ENCODE measurements at regions not wholly inside any gene's neighbourhood (a gene's known extent, or its start where the extent isn't known, plus 50 kb on each side); places are given as distances from the start of the nearest gene placed in this dataset.

DNA sequence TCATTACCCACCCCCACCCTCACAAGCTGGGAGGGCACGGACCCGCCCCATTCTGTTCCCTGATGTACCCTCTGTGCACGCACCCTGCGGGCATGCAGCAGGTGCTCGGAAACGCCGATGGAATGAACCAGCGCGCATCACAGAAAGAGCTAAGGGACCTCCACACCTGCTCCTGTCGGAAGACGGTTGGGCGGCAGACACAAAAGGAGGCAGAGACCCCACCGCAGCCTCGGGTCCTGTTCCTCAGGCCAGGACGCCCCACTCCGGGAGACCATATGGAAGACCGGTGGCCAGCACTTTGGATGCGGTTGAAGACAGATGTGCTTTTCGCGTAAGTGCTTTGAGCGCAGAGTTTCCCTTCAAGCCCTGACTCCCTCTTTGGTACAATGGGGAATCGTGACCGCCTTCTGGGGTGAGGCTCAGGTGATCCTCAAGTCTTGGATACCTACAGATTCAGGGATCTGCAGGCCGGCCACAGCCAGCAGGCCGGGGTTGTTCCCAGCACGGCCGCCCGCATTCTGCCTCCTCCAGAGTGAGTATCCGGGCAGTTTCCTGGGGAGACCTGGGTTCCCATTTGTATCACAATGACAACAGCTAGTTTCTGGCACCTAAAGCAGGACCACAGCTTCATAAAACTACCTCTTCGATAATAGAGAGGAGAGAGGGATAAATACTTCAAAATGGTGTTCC lies 123.1 kb downstream of the FOXL1 start:
- peaks cover 5 to 7% of the 10 kb centered on the region in 2 donors for H3K27me3 Mint-ChIP-seq
- H3K4me1 Mint-ChIP-seq, result no peaks in the 10 kb centered on the region
- no peaks in the 10 kb centered on the region for H3K9me3 ChIP-seq (ENCODE audit: control insufficient read depth in 1 of 2, low read length in 2 of 2)
- DNase-seq, result no peak
- H3K9me3 Mint-ChIP-seq, result peaks cover 0 to 7% (median 0%) of the 10 kb centered on the region in 8 donors
- no peaks in the 10 kb centered on the region for H3K27me3 ChIP-seq (ENCODE audit: insufficient read depth, low read length)
- CTCF ChIA-PET (ENCODE audit: partially characterized antibody), result no interaction called here
- intact Hi-C loops (cut with micrococcal nuclease), result no loop called here
- no peak overlapping the region for H3K27ac ChIP-seq (ENCODE audit: low read depth, low read length)
- no peaks in the 10 kb centered on the region for H3K4me1 ChIP-seq (ENCODE audit: insufficient read depth, low read length)
- no peak overlapping the region for H3K27ac Mint-ChIP-seq
- H3K4me3 Mint-ChIP-seq, result no peak overlapping the region
- POLR2A ChIA-PET (ENCODE audit: partially characterized antibody), result no interaction called here
- no peaks in the 10 kb centered on the region for H3K36me3 Mint-ChIP-seq
- H3K4me3 ChIP-seq (ENCODE audit: low read length in 2 of 2), result no peak overlapping the region
- no peaks in the 10 kb centered on the region for H3K36me3 ChIP-seq (ENCODE audit: insufficient read depth, low read length)

DNA sequence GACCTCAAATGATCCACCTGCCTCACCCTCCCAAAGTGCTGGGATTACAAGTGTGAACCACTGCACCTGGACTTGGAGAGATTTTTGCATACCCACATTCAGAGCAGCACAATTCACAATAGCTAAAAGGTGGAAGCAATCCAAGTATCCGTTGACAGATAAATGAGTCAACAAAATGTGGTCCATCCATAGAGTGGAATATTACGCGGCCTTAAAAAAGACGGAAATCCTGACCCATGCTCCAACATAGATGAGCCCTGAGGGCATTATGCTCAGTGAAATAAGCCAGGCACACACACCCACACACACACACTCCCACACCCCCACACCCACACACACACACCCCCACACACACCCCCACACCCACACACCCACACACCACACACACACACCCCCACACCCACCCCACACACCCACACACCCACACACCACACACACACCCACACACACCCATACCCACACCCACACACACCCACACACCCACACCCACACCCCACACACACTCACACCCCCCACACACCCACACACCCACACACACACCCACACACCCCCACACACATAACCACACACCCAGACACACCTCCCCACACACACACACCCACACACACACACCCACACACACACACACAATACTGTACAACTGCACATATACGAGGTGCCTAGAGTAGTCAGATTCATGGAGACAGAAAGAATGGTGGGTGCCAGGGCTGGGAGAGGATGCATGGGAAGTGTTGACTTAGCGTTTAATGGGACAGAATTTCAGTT lies 124.7 kb downstream of the FOXL1 start:
- POLR2A ChIA-PET (ENCODE audit: partially characterized antibody), result no interaction called here
- Mint-ChIP-seq H3K9me3 (peaks cover 0 to 7% (median 0%) of the 10 kb centered on the region in 8 donors), H3K4me1 (no peaks in the 10 kb centered on the region), H3K27me3 (peaks cover 5 to 7% of the 10 kb centered on the region in 2 donors), H3K36me3 (no peaks in the 10 kb centered on the region), H3K27ac (no peak overlapping the region), H3K4me3 (no peak overlapping the region)
- no peaks in the 10 kb centered on the region for H3K9me3 ChIP-seq (ENCODE audit: control insufficient read depth in 1 of 2, low read length in 2 of 2)
- H3K27ac ChIP-seq (ENCODE audit: low read depth, low read length), result no peak overlapping the region
- no peak overlapping the region for H3K4me3 ChIP-seq (ENCODE audit: low read length in 2 of 2)
- H3K4me1 ChIP-seq (ENCODE audit: insufficient read depth, low read length), result no peaks in the 10 kb centered on the region
- no peak for DNase-seq
- CTCF ChIA-PET (ENCODE audit: partially characterized antibody), result interaction anchor here (0.6 to 0.7 kb wide), 2 partner anchors 37 to 568 kb away, joined by 3 read pairs; no protein-coding TSS in a partner anchor
- intact Hi-C loops (cut with micrococcal nuclease), result no loop called here
- H3K36me3 ChIP-seq (ENCODE audit: insufficient read depth, low read length), result no peaks in the 10 kb centered on the region
- no peaks in the 10 kb centered on the region for H3K27me3 ChIP-seq (ENCODE audit: insufficient read depth, low read length)

DNA sequence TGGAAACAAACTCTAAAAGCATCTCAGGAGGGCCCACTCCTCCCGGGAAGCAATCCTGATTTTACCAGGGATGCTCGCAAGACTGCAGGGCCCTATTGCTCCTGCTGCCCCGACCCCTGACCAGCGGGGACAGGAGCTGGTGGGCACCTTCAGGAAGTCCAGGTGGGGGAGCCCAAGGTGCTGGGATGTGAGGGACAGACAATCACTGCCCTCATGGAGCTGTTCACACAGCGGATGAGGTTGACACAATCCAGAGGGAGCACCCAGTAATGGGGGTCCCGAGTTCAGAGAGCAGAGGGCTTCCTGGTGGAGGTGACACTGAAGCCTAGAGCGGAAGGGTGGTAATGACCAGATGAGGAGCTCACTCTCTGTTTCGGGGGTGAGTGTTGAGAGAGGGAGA lies 126.2 kb downstream of the FOXL1 start:
- peak overlapping the region in 1 of 7 donors; percentile 5 for H3K27ac Mint-ChIP-seq
- H3K27ac ChIP-seq (ENCODE audit: low read depth, low read length), result no peak overlapping the region
- DNase-seq, result no peak
- intact Hi-C loops (cut with micrococcal nuclease), result no loop called here
- CTCF ChIA-PET (ENCODE audit: partially characterized antibody), result no interaction called here
- H3K27me3 ChIP-seq (ENCODE audit: insufficient read depth, low read length), result no peaks in the 10 kb centered on the region
- H3K36me3 ChIP-seq (ENCODE audit: insufficient read depth, low read length), result no peaks in the 10 kb centered on the region
- no peaks in the 10 kb centered on the region for H3K4me1 ChIP-seq (ENCODE audit: insufficient read depth, low read length)
- H3K9me3 Mint-ChIP-seq, result peaks cover 0 to 13% (median 3%) of the 10 kb centered on the region in 8 donors
- no peaks in the 10 kb centered on the region for H3K36me3 Mint-ChIP-seq
- no peaks in the 10 kb centered on the region for H3K4me1 Mint-ChIP-seq
- POLR2A ChIA-PET (ENCODE audit: partially characterized antibody), result no interaction called here
- peaks cover 4 to 5% of the 10 kb centered on the region in 2 donors for H3K27me3 Mint-ChIP-seq
- no peak overlapping the region for H3K4me3 Mint-ChIP-seq
- no peaks in the 10 kb centered on the region for H3K9me3 ChIP-seq (ENCODE audit: control insufficient read depth in 1 of 2, low read length in 2 of 2)
- H3K4me3 ChIP-seq (ENCODE audit: low read length in 2 of 2), result no peak overlapping the region

DNA sequence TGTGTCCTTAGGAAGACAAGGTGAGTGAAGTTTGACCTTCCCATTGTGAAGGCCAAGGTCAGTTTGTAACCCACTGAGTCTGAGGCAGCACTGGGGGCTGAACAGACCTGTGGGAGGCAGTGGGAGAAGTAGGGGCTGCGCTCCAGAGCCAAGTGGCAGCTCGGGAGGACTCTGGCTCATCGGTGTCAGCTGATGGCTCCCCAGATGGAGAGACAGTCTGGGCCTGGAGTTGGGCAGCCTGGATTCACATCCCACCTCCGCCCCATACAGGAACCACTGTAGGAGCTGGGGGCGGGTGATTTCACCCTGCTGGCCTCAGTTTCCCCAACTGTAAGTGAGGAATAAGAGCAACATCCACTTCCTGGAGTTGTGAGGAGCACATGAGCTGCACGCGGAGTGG lies 128.4 kb downstream of the FOXL1 start:
- Histone ChIP-seq H3K27me3 (ENCODE audit: insufficient read depth, low read length) (no peaks in the 10 kb centered on the region), H3K36me3 (ENCODE audit: insufficient read depth, low read length) (no peaks in the 10 kb centered on the region), H3K4me3 (ENCODE audit: low read length in 2 of 2) (no peak overlapping the region), H3K4me1 (ENCODE audit: insufficient read depth, low read length) (no peaks in the 10 kb centered on the region), H3K9me3 (ENCODE audit: control insufficient read depth in 1 of 2, low read length in 2 of 2) (no peaks in the 10 kb centered on the region), H3K27ac (ENCODE audit: low read depth, low read length) (no peak overlapping the region)
- ChIA-PET POLR2A (ENCODE audit: partially characterized antibody) (no interaction called here), CTCF (ENCODE audit: partially characterized antibody) (no interaction called here)
- H3K36me3 Mint-ChIP-seq, result no peaks in the 10 kb centered on the region
- H3K9me3 Mint-ChIP-seq, result peaks cover 0 to 13% (median 3%) of the 10 kb centered on the region in 8 donors
- DNase-seq, result no peak
- no peak overlapping the region for H3K27ac Mint-ChIP-seq
- H3K4me3 Mint-ChIP-seq, result no peak overlapping the region
- peaks cover 0 to 2% of the 10 kb centered on the region in 2 donors for H3K27me3 Mint-ChIP-seq
- intact Hi-C loops (cut with micrococcal nuclease), result no loop called here
- no peaks in the 10 kb centered on the region for H3K4me1 Mint-ChIP-seq

DNA sequence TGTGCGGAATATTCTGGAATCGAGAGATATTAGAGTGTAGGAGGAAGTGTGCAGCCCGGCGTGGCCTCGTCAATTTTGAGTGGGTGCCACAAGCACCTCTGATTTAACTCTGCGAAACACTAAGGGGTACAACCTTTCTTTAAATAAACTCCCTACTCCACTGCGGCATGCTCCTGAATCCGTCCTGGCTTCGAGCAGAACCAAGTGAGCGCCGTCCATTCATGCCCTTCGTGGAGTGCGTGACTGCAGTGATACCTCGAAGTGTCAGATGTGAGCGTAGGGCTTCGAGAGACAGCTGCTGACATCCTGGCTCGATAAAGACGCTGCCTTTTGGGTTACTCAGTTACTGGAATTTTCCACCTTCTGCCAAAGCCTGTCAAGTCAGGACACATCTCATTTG lies 128.8 kb downstream of the FOXL1 start:
- H3K36me3 ChIP-seq (ENCODE audit: insufficient read depth, low read length), result no peaks in the 10 kb centered on the region
- H3K9me3 Mint-ChIP-seq, result peaks cover 0 to 13% (median 3%) of the 10 kb centered on the region in 8 donors
- H3K9me3 ChIP-seq (ENCODE audit: control insufficient read depth in 1 of 2, low read length in 2 of 2), result no peaks in the 10 kb centered on the region
- no peaks in the 10 kb centered on the region for H3K27me3 ChIP-seq (ENCODE audit: insufficient read depth, low read length)
- POLR2A ChIA-PET (ENCODE audit: partially characterized antibody), result no interaction called here
- no peaks in the 10 kb centered on the region for H3K4me1 ChIP-seq (ENCODE audit: insufficient read depth, low read length)
- peaks cover 0 to 2% of the 10 kb centered on the region in 2 donors for H3K27me3 Mint-ChIP-seq
- H3K27ac ChIP-seq (ENCODE audit: low read depth, low read length), result no peak overlapping the region
- no peaks in the 10 kb centered on the region for H3K4me1 Mint-ChIP-seq
- H3K4me3 Mint-ChIP-seq, result no peak overlapping the region
- intact Hi-C loops (cut with micrococcal nuclease), result no loop called here
- no peak overlapping the region for H3K27ac Mint-ChIP-seq
- CTCF ChIA-PET (ENCODE audit: partially characterized antibody), result no interaction called here
- H3K36me3 Mint-ChIP-seq, result no peaks in the 10 kb centered on the region
- no peak for DNase-seq
- H3K4me3 ChIP-seq (ENCODE audit: low read length in 2 of 2), result no peak overlapping the region

DNA sequence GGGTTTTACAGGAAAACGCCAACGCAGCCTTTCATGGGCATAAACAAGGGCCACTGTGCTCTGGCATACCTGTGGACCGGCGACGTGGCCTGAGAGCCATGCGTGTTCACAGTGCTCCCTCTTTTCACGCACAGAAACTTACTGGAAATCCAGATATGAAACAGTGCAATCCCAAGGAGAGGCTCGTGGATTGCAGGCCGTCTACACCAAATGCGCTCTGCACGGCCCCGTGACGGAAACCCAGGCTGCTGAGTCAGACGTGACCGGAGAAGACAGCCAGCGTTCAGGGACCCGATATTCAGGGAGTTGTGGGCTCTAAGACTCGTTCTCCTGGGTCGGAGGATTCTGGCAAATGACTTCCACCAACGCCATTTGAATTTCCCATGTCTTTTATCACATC lies 129.2 kb downstream of the FOXL1 start:
- H3K27me3 Mint-ChIP-seq, result peaks cover 0 to 2% of the 10 kb centered on the region in 2 donors
- Histone ChIP-seq H3K27ac (ENCODE audit: low read depth, low read length) (no peak overlapping the region), H3K36me3 (ENCODE audit: insufficient read depth, low read length) (no peaks in the 10 kb centered on the region), H3K4me3 (ENCODE audit: low read length in 2 of 2) (no peak overlapping the region), H3K4me1 (ENCODE audit: insufficient read depth, low read length) (no peaks in the 10 kb centered on the region), H3K27me3 (ENCODE audit: insufficient read depth, low read length) (no peaks in the 10 kb centered on the region), H3K9me3 (ENCODE audit: control insufficient read depth in 1 of 2, low read length in 2 of 2) (no peaks in the 10 kb centered on the region)
- no peak overlapping the region for H3K4me3 Mint-ChIP-seq
- DNase-seq, result no peak
- intact Hi-C loops (cut with micrococcal nuclease), result no loop called here
- H3K9me3 Mint-ChIP-seq, result peaks cover 0 to 13% (median 3%) of the 10 kb centered on the region in 8 donors
- ChIA-PET POLR2A (ENCODE audit: partially characterized antibody) (no interaction called here), CTCF (ENCODE audit: partially characterized antibody) (no interaction called here)
- no peak overlapping the region for H3K27ac Mint-ChIP-seq
- H3K4me1 Mint-ChIP-seq, result no peaks in the 10 kb centered on the region
- no peaks in the 10 kb centered on the region for H3K36me3 Mint-ChIP-seq

DNA sequence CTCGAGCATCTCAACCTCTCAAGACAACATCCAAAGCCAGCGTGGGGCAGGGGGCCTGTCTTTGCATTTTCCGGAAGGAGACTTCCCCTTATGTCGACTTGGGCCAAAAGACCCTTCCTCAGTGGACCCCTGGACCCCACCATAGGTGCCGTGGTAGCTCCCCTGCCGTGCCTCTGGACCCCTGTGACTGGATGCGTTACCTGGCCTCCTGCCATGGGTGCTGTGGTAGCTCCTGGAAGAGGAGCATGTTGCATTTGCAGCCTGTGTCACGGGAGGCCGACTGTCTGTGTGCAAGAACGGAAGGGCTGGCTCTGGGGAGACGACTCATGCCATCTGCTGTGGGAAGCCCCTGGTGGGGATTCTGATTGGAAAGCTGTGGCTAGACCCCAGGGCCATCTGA lies 130.1 kb downstream of the FOXL1 start:
- intact Hi-C loops (cut with micrococcal nuclease), result no loop called here
- DNase-seq, result no peak
- Histone ChIP-seq H3K4me3 (ENCODE audit: low read length in 2 of 2) (no peak overlapping the region), H3K4me1 (ENCODE audit: insufficient read depth, low read length) (no peaks in the 10 kb centered on the region), H3K27me3 (ENCODE audit: insufficient read depth, low read length) (no peaks in the 10 kb centered on the region), H3K36me3 (ENCODE audit: insufficient read depth, low read length) (no peaks in the 10 kb centered on the region), H3K27ac (ENCODE audit: low read depth, low read length) (no peak overlapping the region), H3K9me3 (ENCODE audit: control insufficient read depth in 1 of 2, low read length in 2 of 2) (no peaks in the 10 kb centered on the region)
- H3K9me3 Mint-ChIP-seq, result peaks cover 0 to 13% (median 3%) of the 10 kb centered on the region in 8 donors
- peaks cover 0 to 2% of the 10 kb centered on the region in 2 donors for H3K27me3 Mint-ChIP-seq
- no peak overlapping the region for H3K27ac Mint-ChIP-seq
- POLR2A ChIA-PET (ENCODE audit: partially characterized antibody), result no interaction called here
- CTCF ChIA-PET (ENCODE audit: partially characterized antibody), result no interaction called here
- no peak overlapping the region for H3K4me3 Mint-ChIP-seq
- H3K4me1 Mint-ChIP-seq, result no peaks in the 10 kb centered on the region
- no peaks in the 10 kb centered on the region for H3K36me3 Mint-ChIP-seq

Measured in CD4-positive, alpha-beta memory T cell (primary cell).